Thyroid gland (tissue), 4 donors: ENCODE measurements at regions not wholly inside any gene's neighbourhood (a gene's known extent, or its start where the extent isn't known, plus 50 kb on each side); places are given as distances from the start of the nearest gene placed in this dataset.

ENCODE experiments used
- DNase-seq, 2 donors: peaks; one replicate each; pipeline ENCODE4 v3.0.0-alpha.2; 2019
- H3K27ac ChIP-seq, 3 donors: fragments of 200-600 bp; sonication (generic); 1 replicate in 2 of 3; 2 replicates in 1 of 3; pipeline ENCODE4 v1.5.1; 2016 to 2019; ENCODE audit warnings: mild to moderate bottlenecking in 1 of 3, moderate library complexity in 1 of 3
- H3K27me3 ChIP-seq: fragments of 200-600 bp; sonication (generic); one replicate; pipeline ENCODE4 v1.5.1; 2019
- H3K36me3 ChIP-seq, 2 donors: fragments of 200-600 bp; sonication (generic); one replicate each; pipeline ENCODE4 v1.5.1; 2016 to 2019
- H3K4me1 ChIP-seq, 2 donors: fragments of 200-600 bp; sonication (generic); one replicate each; pipeline ENCODE4 v1.5.1; 2017 to 2019
- H3K4me3 ChIP-seq, 3 donors: fragments of 200-600 bp; sonication (generic); replicated peaks in 1 of 3; 1 replicate in 2 of 3; 2 replicates in 1 of 3; pipeline ENCODE4 v1.5.1; 2016; ENCODE audit warnings: mild to moderate bottlenecking in 1 of 3
- H3K9me3 ChIP-seq: fragments of 200-600 bp; sonication (generic); one replicate; pipeline ENCODE4 v1.5.1; 2017
- CTCF ChIP-seq, 6 experiments: fragments of 200-600 bp in 3 of 6; fragments of 450-650 bp in 3 of 6; sonication (generic) in 3 of 6; IDR thresholded peaks; one replicate each; pipeline ENCODE4 v1.5.1; 2016 to 2019; ENCODE audit warnings: antibody characterized with exemption in 6 of 6, mild to moderate bottlenecking in 2 of 6, inconsistent platforms in 1 of 6, moderate library complexity in 1 of 6
- POLR2A ChIP-seq, 2 donors: fragments of 450-650 bp; IDR thresholded peaks; one replicate each; pipeline ENCODE4 v1.6.1; 2017; ENCODE audit warnings: antibody characterized with exemption in 2 of 2, mild to moderate bottlenecking in 2 of 2, moderate library complexity in 1 of 2
- WGBS, 2 donors: methylation state at CpG; one replicate each; pipeline ENCODE4 v1.1.5; 2017; 5-methylcytosine and 5-hydroxymethylcytosine counted together
- intact Hi-C: fragments of 100-400 bp; cut with DNase I; formaldehyde crosslinking; loops from one replicate; pipeline ENCODE4 v1.15.1; 2023

GRCh38 chr12:104896146-104896545 is 61.9 kb downstream of the SLC41A2 start:
- Histone ChIP-seq H3K9me3 (no peaks in the 10 kb centered on the region), H3K4me3 (no peak overlapping the region), H3K36me3 (no peaks in the 10 kb centered on the region), H3K27me3 (no peaks in the 10 kb centered on the region), H3K27ac (no peak overlapping the region), H3K4me1 (no peaks in the 10 kb centered on the region)
- intact Hi-C loops, result no loop called here
- TF ChIP-seq POLR2A (IDR thresholded peaks at IDR 0.05), result no peak
- no peak for TF ChIP-seq CTCF (IDR thresholded peaks at IDR 0.05)
- no peak for DNase-seq

- Histone ChIP-seq H3K4me3 (no peak overlapping the region), H3K27me3 (no peaks in the 10 kb centered on the region), H3K9me3 (no peaks in the 10 kb centered on the region), H3K27ac (no peak overlapping the region), H3K36me3 (no peaks in the 10 kb centered on the region), H3K4me1 (no peaks in the 10 kb centered on the region)
- TF ChIP-seq CTCF (IDR thresholded peaks at IDR 0.05), result no peak
- no peak for TF ChIP-seq POLR2A (IDR thresholded peaks at IDR 0.05)
- WGBS, 2 donors, result 86 to 87% methylated on average over 2 of the region's 2 CpGs
- intact Hi-C loops, result no loop called here
- DNase-seq, result no peak
Measured at GRCh38 chr12:104895415-104895814, 62.7 kb downstream of the SLC41A2 start.

- TF ChIP-seq CTCF (IDR thresholded peaks at IDR 0.05) (no peak), POLR2A (IDR thresholded peaks at IDR 0.05) (no peak)
- Histone ChIP-seq H3K9me3 (no peaks in the 10 kb centered on the region), H3K27ac (no peak overlapping the region), H3K36me3 (no peaks in the 10 kb centered on the region), H3K27me3 (no peaks in the 10 kb centered on the region), H3K4me1 (no peaks in the 10 kb centered on the region), H3K4me3 (no peak overlapping the region)
- 91% methylated on average over 5 of the region's 5 CpGs for WGBS, 2 donors
- DNase-seq, result no peak
- intact Hi-C loops, result no loop called here
Measured at GRCh38 chr12:104890476-104891096, 67.5 kb downstream of the SLC41A2 start.

- Histone ChIP-seq H3K9me3 (no peaks in the 10 kb centered on the region), H3K4me1 (no peaks in the 10 kb centered on the region), H3K27me3 (no peaks in the 10 kb centered on the region), H3K27ac (no peak overlapping the region), H3K4me3 (no peak overlapping the region), H3K36me3 (no peaks in the 10 kb centered on the region)
- WGBS, 2 donors, result 91 to 97% methylated on average over 1 of the region's 1 CpG
- intact Hi-C loops, result no loop called here
- DNase-seq, result no peak
- TF ChIP-seq CTCF (IDR thresholded peaks at IDR 0.05) (no peak), POLR2A (IDR thresholded peaks at IDR 0.05) (no peak)
Measured at GRCh38 chr12:104889735-104890134, 68.4 kb downstream of the SLC41A2 start.

GRCh38 chr12:104888892-104889291 is 69.2 kb downstream of the SLC41A2 start:
- Histone ChIP-seq H3K36me3 (no peaks in the 10 kb centered on the region), H3K4me1 (no peaks in the 10 kb centered on the region), H3K4me3 (no peak overlapping the region), H3K27me3 (no peaks in the 10 kb centered on the region), H3K27ac (no peak overlapping the region), H3K9me3 (no peaks in the 10 kb centered on the region)
- TF ChIP-seq POLR2A (IDR thresholded peaks at IDR 0.05), result no peak
- TF ChIP-seq CTCF (IDR thresholded peaks at IDR 0.05), result no peak
- DNase-seq, result no peak
- intact Hi-C loops, result no loop called here
